ENCODE measurements at regions not wholly inside any gene's neighbourhood (a gene's known extent, or its start where the extent isn't known, plus 50 kb on each side); places are given as distances from the start of the nearest gene placed in this dataset.

DNA sequence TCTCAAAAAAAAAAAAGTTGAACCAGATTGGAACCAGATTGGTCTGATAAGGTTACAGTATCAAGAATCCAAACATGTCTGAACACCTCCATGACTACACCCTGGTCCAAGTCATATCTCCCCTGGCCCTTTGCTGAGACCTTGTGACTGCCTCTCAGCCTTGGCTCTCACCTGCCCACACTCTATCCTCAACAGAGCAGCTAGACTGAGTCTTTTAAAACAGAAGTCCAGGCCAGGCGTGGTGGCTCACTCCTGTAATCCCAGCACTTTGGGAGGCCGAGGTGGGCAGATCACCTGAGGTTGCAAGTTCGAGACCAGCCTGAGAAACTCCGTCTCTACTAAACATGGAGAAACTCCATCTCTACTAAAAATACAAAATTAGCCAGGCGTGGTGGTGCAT lies 91.7 kb downstream of the AIPL1 start:
- no peaks in the 10 kb centered on the region for H3K4me1 Mint-ChIP-seq
- no peak for DNase-seq
- H3K27me3 Mint-ChIP-seq: peaks cover 4% of the 10 kb centered on the region
- H3K4me3 Mint-ChIP-seq: no peak overlapping the region
- CTCF ChIA-PET: no interaction called here
- no peaks in the 10 kb centered on the region for H3K9me3 Mint-ChIP-seq
- H3K36me3 Mint-ChIP-seq: no peaks in the 10 kb centered on the region
- no peak overlapping the region for H3K27ac Mint-ChIP-seq

DNA sequence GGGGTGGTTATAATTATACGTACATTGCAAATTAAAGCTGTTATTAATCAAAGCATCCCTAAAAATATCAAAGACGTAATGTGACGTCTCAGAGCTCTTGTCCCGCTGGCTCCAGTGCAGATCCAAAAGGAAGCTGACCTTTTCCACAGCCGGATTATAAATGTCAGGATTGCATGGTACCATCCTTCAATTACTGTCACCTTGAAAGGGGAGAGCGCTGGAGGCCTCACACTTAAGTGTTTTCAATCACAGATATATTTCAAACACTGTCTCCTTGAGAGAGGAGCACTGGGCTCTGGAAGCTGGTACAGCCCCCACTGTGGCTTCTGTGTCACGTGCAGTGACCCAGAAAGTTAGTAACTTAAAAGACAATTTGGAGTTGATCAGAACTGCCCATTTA lies 94.2 kb downstream of the AIPL1 start:
- H3K36me3 Mint-ChIP-seq: no peaks in the 10 kb centered on the region
- no peak overlapping the region for H3K4me3 Mint-ChIP-seq
- DNase-seq: no peak
- no peak overlapping the region for H3K27ac Mint-ChIP-seq
- no peaks in the 10 kb centered on the region for H3K9me3 Mint-ChIP-seq
- peaks cover 4% of the 10 kb centered on the region for H3K27me3 Mint-ChIP-seq
- H3K4me1 Mint-ChIP-seq: no peaks in the 10 kb centered on the region
- CTCF ChIA-PET: no interaction called here

DNA sequence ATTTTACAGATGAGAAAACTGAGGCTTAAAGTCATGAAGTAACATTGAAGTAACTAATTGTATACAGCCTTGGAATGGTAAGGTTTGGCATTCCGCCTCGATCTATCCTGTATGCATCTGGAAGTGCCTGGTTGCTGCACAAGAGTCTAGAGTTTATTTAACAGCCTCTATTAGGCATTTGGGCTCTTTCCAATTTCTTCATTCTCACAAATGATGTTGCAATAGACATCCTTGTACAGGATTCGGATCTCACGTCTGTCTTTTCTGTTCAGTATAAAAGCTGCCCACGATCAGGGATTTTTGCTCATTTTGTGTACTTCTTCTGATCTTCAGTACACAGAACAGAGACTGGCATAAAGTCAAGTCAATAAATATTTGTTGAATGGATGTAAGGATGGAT lies 100.5 kb downstream of the AIPL1 start:
- no peaks in the 10 kb centered on the region for H3K4me1 Mint-ChIP-seq
- DNase-seq: no peak
- H3K4me3 Mint-ChIP-seq: no peak overlapping the region
- no peaks in the 10 kb centered on the region for H3K36me3 Mint-ChIP-seq
- no peaks in the 10 kb centered on the region for H3K9me3 Mint-ChIP-seq
- peaks cover 8% of the 10 kb centered on the region for H3K27me3 Mint-ChIP-seq
- no peak overlapping the region for H3K27ac Mint-ChIP-seq
- CTCF ChIA-PET: no interaction called here

DNA sequence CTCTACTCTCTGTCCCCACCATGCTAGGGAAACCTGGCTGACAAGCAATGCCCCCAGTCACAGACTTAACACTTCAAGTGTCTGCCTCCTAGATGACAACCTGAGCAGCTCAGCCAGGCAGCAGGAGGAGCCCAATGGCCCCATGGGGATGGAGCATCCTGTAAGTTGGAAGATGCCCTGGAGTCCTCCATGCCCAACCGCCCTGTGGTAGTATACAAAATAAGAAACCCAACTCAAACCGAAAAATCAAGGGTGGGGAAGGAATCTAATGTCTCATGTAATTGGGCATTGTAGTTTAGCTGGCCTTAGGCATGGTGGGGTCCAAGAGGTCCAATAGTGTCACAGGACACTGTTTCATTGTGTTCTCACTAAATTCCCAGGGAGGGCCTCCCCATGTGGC lies 104.0 kb downstream of the AIPL1 start:
- H3K36me3 Mint-ChIP-seq: no peaks in the 10 kb centered on the region
- no peaks in the 10 kb centered on the region for H3K9me3 Mint-ChIP-seq
- no peak for DNase-seq
- CTCF ChIA-PET: no interaction called here
- peaks cover 17% of the 10 kb centered on the region for H3K27me3 Mint-ChIP-seq
- no peak overlapping the region for H3K27ac Mint-ChIP-seq
- H3K4me3 Mint-ChIP-seq: no peak overlapping the region
- no peaks in the 10 kb centered on the region for H3K4me1 Mint-ChIP-seq

DNA sequence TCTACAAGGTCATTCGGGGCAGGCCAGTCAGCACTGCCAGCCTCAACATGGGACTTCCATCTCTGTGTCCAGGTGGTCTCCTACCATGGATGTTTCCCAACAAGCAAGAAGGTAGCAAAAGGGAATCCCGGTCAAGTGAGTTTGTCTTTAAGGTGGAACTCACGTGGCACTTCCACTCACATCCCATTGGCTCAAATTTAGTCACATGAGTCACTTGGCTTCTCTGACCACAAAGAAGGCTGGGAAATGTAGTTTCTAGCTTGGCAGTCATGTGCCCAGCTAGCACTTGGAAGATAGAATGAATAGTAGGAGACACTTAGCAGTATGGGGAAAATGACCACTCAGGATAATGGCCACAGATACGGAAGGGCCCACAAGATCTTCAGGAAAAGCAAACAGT lies 106.6 kb downstream of the AIPL1 start:
- Mint-ChIP-seq H3K4me3 (no peak overlapping the region), H3K27me3 (peaks cover 18% of the 10 kb centered on the region), H3K27ac (no peak overlapping the region), H3K4me1 (no peaks in the 10 kb centered on the region), H3K9me3 (no peaks in the 10 kb centered on the region), H3K36me3 (no peaks in the 10 kb centered on the region)
- no peak for DNase-seq
- CTCF ChIA-PET: no interaction called here

DNA sequence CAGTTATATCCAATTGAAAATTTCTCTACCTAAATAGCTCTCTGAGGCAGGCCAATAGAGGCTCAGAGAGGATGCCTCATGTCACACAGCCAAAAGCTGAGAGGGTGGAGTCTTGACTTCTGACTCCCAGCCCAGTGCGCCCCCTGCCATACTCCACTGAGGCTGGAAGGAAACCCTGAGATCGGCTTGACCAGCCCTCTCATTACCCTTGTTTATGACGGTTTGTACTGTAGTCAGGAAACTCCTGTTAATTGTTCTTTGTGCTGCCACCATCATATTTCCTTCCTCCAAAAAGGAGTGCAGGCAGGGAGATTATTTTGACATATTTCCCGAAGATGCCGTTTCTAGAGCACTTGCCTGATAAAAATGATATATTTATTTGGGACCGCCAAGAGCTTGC lies 107.9 kb downstream of the AIPL1 start:
- H3K9me3 Mint-ChIP-seq: no peaks in the 10 kb centered on the region
- H3K36me3 Mint-ChIP-seq: no peaks in the 10 kb centered on the region
- CTCF ChIA-PET: no interaction called here
- no peak overlapping the region for H3K4me3 Mint-ChIP-seq
- H3K4me1 Mint-ChIP-seq: no peaks in the 10 kb centered on the region
- H3K27ac Mint-ChIP-seq: no peak overlapping the region
- H3K27me3 Mint-ChIP-seq: peaks cover 18% of the 10 kb centered on the region
- DNase-seq: no peak

DNA sequence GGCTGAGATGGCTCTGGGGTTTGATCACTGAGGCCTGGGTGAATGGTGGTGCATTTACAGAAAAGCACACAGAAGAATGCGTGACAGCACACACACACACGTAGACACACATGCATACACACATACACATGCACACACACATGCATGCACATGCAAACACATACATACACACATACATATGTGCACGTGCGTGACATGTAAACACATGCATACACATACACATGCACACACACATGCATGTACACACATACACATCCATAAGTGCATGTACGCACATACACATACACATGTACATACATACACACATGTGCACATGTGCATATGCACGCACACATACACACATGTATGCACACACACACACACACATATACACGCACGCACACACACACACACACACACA lies 108.4 kb downstream of the AIPL1 start:
- no peak overlapping the region for H3K27ac Mint-ChIP-seq
- H3K4me1 Mint-ChIP-seq: no peaks in the 10 kb centered on the region
- peaks cover 20% of the 10 kb centered on the region for H3K27me3 Mint-ChIP-seq
- DNase-seq: no peak
- CTCF ChIA-PET: no interaction called here
- H3K36me3 Mint-ChIP-seq: no peaks in the 10 kb centered on the region
- no peak overlapping the region for H3K4me3 Mint-ChIP-seq
- no peaks in the 10 kb centered on the region for H3K9me3 Mint-ChIP-seq

DNA sequence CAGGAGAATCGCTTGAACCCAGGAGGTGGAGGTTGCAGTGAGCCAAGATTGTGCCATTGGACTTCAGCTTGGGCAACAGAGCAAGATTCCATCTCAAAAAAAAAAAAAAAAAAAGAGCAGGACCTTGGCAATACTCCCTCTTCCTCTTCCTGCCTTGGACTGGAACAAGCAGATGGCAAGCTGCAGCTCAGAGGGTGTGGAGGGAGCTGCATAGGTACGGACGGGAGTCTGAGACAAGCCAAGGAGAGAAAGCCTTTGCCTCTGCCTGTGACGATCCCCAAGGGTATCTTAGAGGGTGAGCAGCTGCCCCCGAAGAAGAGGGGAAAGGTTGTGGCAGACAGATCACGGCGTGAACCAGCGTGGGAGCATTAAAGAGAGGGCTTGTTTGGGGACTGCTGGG lies 109.2 kb downstream of the AIPL1 start:
- DNase-seq: no peak
- Mint-ChIP-seq H3K27me3 (peaks cover 24% of the 10 kb centered on the region), H3K27ac (no peak overlapping the region), H3K36me3 (no peaks in the 10 kb centered on the region), H3K4me1 (no peaks in the 10 kb centered on the region), H3K9me3 (no peaks in the 10 kb centered on the region), H3K4me3 (no peak overlapping the region)
- CTCF ChIA-PET: no interaction called here

DNA sequence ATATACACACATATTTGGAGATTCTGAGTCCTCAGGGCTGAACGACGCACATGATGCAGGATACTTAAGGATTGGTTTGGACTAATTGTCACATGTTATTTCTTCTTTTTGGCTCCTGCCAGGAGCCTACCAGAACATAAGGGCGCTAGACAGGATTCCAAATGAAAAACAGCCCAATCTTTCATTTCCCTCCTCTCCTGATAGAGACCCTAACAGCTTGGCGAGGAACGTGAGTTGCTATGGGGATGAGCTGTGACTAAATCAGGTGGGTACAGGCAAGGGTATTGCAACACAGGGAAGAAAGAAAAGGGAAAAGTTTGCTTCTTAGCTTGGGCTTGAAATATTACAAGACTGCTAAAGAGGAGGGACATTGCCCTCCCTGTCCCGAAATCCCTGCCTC lies 109.9 kb downstream of the AIPL1 start:
- no peaks in the 10 kb centered on the region for H3K36me3 Mint-ChIP-seq
- peaks cover 20% of the 10 kb centered on the region for H3K27me3 Mint-ChIP-seq
- H3K27ac Mint-ChIP-seq: no peak overlapping the region
- no peaks in the 10 kb centered on the region for H3K9me3 Mint-ChIP-seq
- H3K4me3 Mint-ChIP-seq: no peak overlapping the region
- DNase-seq: no peak
- H3K4me1 Mint-ChIP-seq: no peaks in the 10 kb centered on the region
- CTCF ChIA-PET: no interaction called here

DNA sequence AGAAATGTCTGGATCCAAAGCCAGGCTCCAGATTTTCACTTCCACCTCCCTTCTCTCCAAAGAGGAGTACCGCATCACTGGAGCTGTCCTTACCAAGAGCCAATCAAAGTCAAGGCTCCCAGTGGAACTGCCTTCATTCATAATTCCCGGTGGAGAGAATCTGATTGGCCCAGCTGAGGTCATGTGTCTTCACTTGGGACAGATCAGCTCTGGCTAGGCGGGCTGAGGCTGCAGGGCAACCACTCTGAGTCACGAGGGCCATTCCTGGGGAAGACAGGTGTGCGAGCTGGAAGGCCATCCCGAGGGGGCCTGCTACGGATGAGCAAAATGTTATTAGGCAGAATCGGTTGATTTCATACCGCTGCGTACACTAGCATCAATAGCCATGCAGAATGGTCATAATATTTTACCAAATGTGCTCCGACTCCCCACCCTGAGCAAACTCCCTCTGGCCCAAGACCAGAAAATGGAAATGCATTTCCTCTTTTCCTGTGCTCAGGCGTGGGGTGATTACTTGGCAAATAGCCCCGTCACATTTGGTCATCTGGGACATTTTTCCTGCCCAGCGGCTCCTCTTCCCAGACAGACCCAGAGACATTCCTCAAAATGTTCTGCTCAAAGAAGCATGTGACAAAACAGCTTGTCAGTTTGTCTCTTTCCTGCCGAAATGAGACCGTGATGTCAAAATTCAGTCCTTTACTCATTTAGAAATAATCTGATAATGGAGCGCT lies 111.1 kb downstream of the AIPL1 start:
- H3K9me3 Mint-ChIP-seq: no peaks in the 10 kb centered on the region
- peaks cover 15% of the 10 kb centered on the region for H3K27me3 Mint-ChIP-seq
- no peak for DNase-seq
- no peak overlapping the region for H3K27ac Mint-ChIP-seq
- H3K4me1 Mint-ChIP-seq: no peaks in the 10 kb centered on the region
- no peak overlapping the region for H3K4me3 Mint-ChIP-seq
- CTCF ChIA-PET: no interaction called here
- no peaks in the 10 kb centered on the region for H3K36me3 Mint-ChIP-seq

DNA sequence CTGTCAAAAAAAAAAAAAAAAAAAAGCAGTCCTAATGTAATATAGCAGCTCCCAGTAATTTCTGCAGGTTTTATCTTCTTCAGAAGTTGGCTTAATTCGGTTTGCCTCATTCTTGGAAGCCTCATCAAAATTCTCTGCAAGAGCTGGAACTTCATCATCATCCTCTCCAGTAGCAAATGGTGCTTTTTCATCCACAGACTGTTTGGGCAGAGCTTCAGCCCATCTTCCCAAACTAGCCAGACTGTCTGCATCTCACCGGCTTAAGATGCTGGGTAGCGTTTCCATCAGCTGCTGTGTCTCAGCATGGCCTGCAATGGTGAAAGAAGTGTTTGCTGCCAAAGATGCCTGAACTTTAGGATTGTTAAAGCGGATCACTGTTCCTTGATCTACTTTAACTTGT lies 112.6 kb downstream of the AIPL1 start:
- H3K4me1 Mint-ChIP-seq: no peaks in the 10 kb centered on the region
- H3K27ac Mint-ChIP-seq: no peak overlapping the region
- H3K4me3 Mint-ChIP-seq: no peak overlapping the region
- CTCF ChIA-PET: interaction anchor here (0.7 kb wide), 1 partner anchor 12 kb away, joined by 3 read pairs; no protein-coding TSS in a partner anchor
- H3K36me3 Mint-ChIP-seq: no peaks in the 10 kb centered on the region
- no peaks in the 10 kb centered on the region for H3K9me3 Mint-ChIP-seq
- no peak for DNase-seq
- peaks cover 11% of the 10 kb centered on the region for H3K27me3 Mint-ChIP-seq

DNA sequence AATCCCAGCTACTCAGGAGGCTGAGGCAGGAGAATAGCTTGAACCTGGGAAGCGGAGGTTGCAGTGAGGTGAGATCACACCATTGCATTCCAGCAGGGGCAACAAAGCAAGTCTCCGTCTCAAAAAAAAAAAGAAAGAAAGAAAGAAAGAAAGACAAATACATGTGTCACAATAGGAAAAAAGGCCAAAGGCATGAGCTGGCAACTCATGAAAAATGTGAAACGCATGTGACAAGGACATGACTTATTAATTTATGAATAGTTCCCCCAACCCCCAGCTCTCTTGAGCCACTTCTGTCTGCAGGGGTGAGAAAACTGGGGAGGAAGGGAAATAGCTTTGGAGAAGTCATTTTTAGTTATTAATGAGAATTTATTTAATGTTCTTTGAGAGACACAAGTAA lies 120.6 kb downstream of the AIPL1 start:
- no peak overlapping the region for H3K4me3 Mint-ChIP-seq
- H3K27me3 Mint-ChIP-seq: no peaks in the 10 kb centered on the region
- H3K4me1 Mint-ChIP-seq: no peaks in the 10 kb centered on the region
- no peak for DNase-seq
- H3K27ac Mint-ChIP-seq: no peak overlapping the region
- H3K9me3 Mint-ChIP-seq: no peaks in the 10 kb centered on the region
- no peaks in the 10 kb centered on the region for H3K36me3 Mint-ChIP-seq
- CTCF ChIA-PET: no interaction called here

DNA sequence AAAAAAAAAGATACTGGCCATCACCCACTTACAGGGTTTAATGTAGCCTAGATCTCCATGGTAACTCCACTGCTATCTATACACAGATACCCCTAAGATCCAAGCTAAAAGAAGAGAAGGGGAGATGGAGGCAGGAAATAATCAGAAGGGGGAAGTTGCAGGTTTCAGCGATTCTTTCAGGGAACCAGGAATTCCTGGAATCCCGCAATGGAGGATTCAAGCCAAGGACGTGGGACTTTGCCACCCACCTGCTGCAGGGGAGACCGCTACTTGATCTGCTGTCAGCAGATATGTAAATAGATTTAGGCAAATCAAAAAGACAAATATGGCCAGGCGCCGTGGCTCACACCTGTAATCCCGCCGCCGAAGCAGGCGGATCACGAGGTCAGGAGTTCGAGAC lies 121.1 kb downstream of the AIPL1 start:
- Mint-ChIP-seq H3K4me1 (no peaks in the 10 kb centered on the region), H3K27ac (no peak overlapping the region), H3K27me3 (no peaks in the 10 kb centered on the region), H3K4me3 (no peak overlapping the region), H3K36me3 (no peaks in the 10 kb centered on the region), H3K9me3 (no peaks in the 10 kb centered on the region)
- CTCF ChIA-PET: no interaction called here
- no peak for DNase-seq

DNA sequence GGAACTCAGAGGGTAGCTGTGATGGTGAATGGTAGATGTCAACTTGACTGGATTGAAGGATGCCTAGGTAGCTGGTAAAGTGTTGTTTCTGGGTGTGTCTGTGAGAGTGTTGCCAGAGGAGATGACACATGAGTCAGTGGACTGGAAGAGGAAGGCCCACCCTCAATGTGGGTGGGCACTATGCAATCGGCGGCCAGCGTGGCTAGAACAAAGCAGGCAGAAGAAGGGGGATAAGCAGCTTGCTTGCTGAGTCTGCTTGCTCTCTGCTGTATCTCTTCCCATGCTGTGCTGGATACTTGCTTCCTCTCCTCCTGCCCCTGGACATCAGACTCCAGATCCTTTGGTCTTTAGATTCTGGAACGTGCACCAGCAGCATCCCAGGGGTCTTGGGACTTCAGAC lies 128.1 kb downstream of the AIPL1 start:
- peaks cover 4% of the 10 kb centered on the region for H3K27me3 Mint-ChIP-seq
- H3K36me3 Mint-ChIP-seq: no peaks in the 10 kb centered on the region

DNA sequence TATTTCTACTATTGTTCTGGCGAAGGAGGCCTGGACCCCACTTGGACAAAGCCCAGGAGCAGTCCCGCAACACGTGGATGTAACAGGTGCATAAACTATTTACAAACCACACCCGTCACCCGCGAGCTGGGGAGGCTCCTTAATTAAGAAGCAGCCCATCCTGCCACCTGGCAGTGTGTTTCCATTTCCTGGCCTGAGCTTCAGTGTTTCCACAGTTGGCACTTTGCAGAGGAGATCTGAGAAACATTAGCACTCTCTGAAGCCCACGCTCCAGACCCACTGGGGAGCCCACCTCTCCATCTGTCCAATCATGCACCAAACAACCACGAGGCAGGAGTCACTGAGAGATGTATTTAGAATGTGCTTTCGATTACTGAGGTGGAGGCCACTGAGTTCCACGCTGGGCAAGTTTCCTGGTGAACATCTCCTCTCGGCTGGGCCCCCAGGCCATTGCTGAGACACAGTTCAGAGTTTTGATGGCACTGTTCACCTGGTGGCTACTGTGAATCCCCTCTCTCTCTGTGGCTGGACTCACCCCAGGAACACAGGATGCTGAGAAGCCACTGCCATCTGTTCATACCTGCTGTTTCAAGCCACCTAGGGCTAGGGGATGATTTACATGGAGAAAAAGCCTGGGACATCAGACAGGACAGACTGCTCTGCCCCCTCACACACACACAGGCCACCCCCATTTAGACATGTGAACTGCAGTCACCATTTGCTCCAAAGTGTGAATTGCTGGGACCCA lies 129.1 kb downstream of the AIPL1 start:
- no peak for DNase-seq
- Mint-ChIP-seq H3K4me1 (no peaks in the 10 kb centered on the region), H3K27me3 (peaks cover 7% of the 10 kb centered on the region), H3K4me3 (no peak overlapping the region), H3K9me3 (no peaks in the 10 kb centered on the region), H3K36me3 (no peaks in the 10 kb centered on the region), H3K27ac (no peak overlapping the region)
- CTCF ChIA-PET: no interaction called here

More for the DNA sequence above, 128.1 kb downstream of the AIPL1 start:
- no peak for DNase-seq
- H3K4me1 Mint-ChIP-seq: no peaks in the 10 kb centered on the region
- no peak overlapping the region for H3K4me3 Mint-ChIP-seq
- CTCF ChIA-PET: no interaction called here
- H3K27ac Mint-ChIP-seq: no peak overlapping the region
- H3K9me3 Mint-ChIP-seq: no peaks in the 10 kb centered on the region
